OCI-LY7 (cell line): ENCODE measurements at regions not wholly inside any gene's neighbourhood (a gene's known extent, or its start where the extent isn't known, plus 50 kb on each side); places are given as distances from the start of the nearest gene placed in this dataset.

Experiments
- BruUV-seq: library from RNA; stranded (reverse); fragments of 400-500 nt; replicated peaks from 2 replicates; lab custom pipeline; 2021; lab: Mats Ljungman, UMichigan
- CTCF ChIA-PET: fragments of 300-600 bp; sonication (Branson Sonifier 250); formaldehyde crosslinking; loops from one replicate; lab custom pipeline; 2022; ENCODE audit warnings: antibody characterized with exemption; ENCODE audit not compliant: unreplicated experiment; lab: Charles Lee
- POLR2A ChIA-PET: fragments of 300-600 bp; sonication (Branson Sonifier 250); formaldehyde crosslinking; loops from one replicate; lab custom pipeline; 2022; ENCODE audit warnings: antibody characterized with exemption; lab: Charles Lee
- DNase-seq: peaks from one replicate; pipeline ENCODE4 v3.0.0-alpha.2; 2015; ENCODE audit warnings: low spot score
- H2AFZ ChIP-seq: fragments of 200-600 bp; sonication (generic), shearing (Covaris generic); 2 replicates; pipeline ENCODE4 v1.6.1; 2014; ENCODE audit warnings: mild to moderate bottlenecking, antibody characterized with exemption, low read length, moderate library complexity
- H3K27ac ChIP-seq: fragments of 200-600 bp; sonication (generic); 2 replicates; pipeline ENCODE4 v1.5.1; 2014; ENCODE audit warnings: mixed run types, low read depth, mild to moderate bottlenecking, moderate library complexity, low read length, inconsistent platforms; ENCODE audit not compliant: poor library complexity, severe bottlenecking
- H3K36me3 ChIP-seq: fragments of 200-600 bp; sonication (generic); 2 replicates; pipeline ENCODE4 v1.6.1; 2014; ENCODE audit warnings: mild to moderate bottlenecking, antibody characterized with exemption, low read length, moderate library complexity, mixed read lengths; ENCODE audit not compliant: insufficient read depth
- H3K4me1 ChIP-seq: fragments of 200-600 bp; sonication (generic); 2 replicates; pipeline ENCODE4 v1.5.1; 2014; ENCODE audit warnings: mild to moderate bottlenecking, low read length; ENCODE audit not compliant: insufficient read depth, poor library complexity, severe bottlenecking
- H3K4me2 ChIP-seq: fragments of 200-600 bp; sonication (generic); 2 replicates; pipeline ENCODE4 v1.6.1; 2014; ENCODE audit warnings: mild to moderate bottlenecking, low read length
- H3K4me3 ChIP-seq: fragments of 200-600 bp; sonication (generic); 2 replicates; pipeline ENCODE4 v1.5.1; 2014; ENCODE audit warnings: mild to moderate bottlenecking, low read depth, low read length; ENCODE audit not compliant: poor library complexity, severe bottlenecking
- H3K79me2 ChIP-seq: fragments of 200-600 bp; sonication (generic); 2 replicates; pipeline ENCODE4 v1.6.1; 2016; ENCODE audit warnings: low read depth, mild to moderate bottlenecking, low read length, moderate library complexity, mixed read lengths; ENCODE audit not compliant: insufficient read depth
- H3K9me2 ChIP-seq: fragments of 200-600 bp; sonication (generic); 2 replicates; pipeline ENCODE4 v1.6.1; 2016; ENCODE audit warnings: mild to moderate bottlenecking, low read length, mixed read lengths; ENCODE audit not compliant: insufficient read depth
- H3K9me3 ChIP-seq: fragments of 200-600 bp; sonication (generic); 2 replicates; pipeline ENCODE4 v1.6.1; 2014; ENCODE audit warnings: mild to moderate bottlenecking, mixed run types, low read length, mixed read lengths
- H4K20me1 ChIP-seq: fragments of 200-600 bp; sonication (generic); 2 replicates; pipeline ENCODE4 v1.6.1; 2014; ENCODE audit warnings: mild to moderate bottlenecking, antibody characterized with exemption, low read length, moderate library complexity, mixed read lengths; ENCODE audit not compliant: insufficient read depth
- EZH2phosphoT487 ChIP-seq: fragments of 200-600 bp; sonication (generic); IDR thresholded peaks from 2 replicates; pipeline ENCODE4 v1.6.1; 2018; ENCODE audit warnings: low read depth, borderline replicate concordance, mild to moderate bottlenecking, mixed run types, antibody characterized with exemption, low read length, moderate library complexity, mixed read lengths
- intact Hi-C: fragments of 100-400 bp; cut with micrococcal nuclease; formaldehyde crosslinking; loops from one replicate; pipeline ENCODE4 v1.10.0; 2022; ENCODE audit not compliant: unreplicated experiment
- TF ChIP-seq, protein P1 (sequence below): fragments of 200-600 bp; sonication (generic); conservative IDR thresholded peaks from 2 replicates; pipeline ENCODE4 v1.5.1; 2014; ENCODE audit warnings: mild to moderate bottlenecking, antibody characterized with exemption, low read length, moderate library complexity, mixed read lengths

- no peak for DNase-seq
- no peaks in the 10 kb centered on the region for H3K9me3 ChIP-seq
- ChIA-PET POLR2A (no interaction called here), CTCF (no interaction called here)
- no peaks in the 10 kb centered on the region for H3K79me2 ChIP-seq
- H3K4me3 ChIP-seq: no peak overlapping the region
- no peak overlapping the region for H2AFZ ChIP-seq
- no peaks in the 10 kb centered on the region for H3K36me3 ChIP-seq
- intact Hi-C loops: no loop called here
- no peak for TF ChIP-seq EZH2phosphoT487
- TF ChIP-seq, protein P1, sequence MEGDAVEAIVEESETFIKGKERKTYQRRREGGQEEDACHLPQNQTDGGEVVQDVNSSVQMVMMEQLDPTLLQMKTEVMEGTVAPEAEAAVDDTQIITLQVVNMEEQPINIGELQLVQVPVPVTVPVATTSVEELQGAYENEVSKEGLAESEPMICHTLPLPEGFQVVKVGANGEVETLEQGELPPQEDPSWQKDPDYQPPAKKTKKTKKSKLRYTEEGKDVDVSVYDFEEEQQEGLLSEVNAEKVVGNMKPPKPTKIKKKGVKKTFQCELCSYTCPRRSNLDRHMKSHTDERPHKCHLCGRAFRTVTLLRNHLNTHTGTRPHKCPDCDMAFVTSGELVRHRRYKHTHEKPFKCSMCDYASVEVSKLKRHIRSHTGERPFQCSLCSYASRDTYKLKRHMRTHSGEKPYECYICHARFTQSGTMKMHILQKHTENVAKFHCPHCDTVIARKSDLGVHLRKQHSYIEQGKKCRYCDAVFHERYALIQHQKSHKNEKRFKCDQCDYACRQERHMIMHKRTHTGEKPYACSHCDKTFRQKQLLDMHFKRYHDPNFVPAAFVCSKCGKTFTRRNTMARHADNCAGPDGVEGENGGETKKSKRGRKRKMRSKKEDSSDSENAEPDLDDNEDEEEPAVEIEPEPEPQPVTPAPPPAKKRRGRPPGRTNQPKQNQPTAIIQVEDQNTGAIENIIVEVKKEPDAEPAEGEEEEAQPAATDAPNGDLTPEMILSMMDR: no peak
- H3K4me1 ChIP-seq: no peaks in the 10 kb centered on the region
- H4K20me1 ChIP-seq: no peaks in the 10 kb centered on the region
- no peak overlapping the region for H3K27ac ChIP-seq
- H3K9me2 ChIP-seq: no peaks in the 10 kb centered on the region
- H3K4me2 ChIP-seq: no peak overlapping the region
- no TSS peak for BruUV-seq
Observed at GRCh38 chr15:57821826-57822225, 115.3 kb downstream of the POLR2M start.

GRCh38 chr15:57823325-57823882 lies 116.9 kb downstream of the POLR2M start:
- CTCF ChIA-PET: interaction anchor here (0.6 kb wide), 1 partner anchor 10 kb away, joined by 3 read pairs; no protein-coding TSS in a partner anchor
- no peaks in the 10 kb centered on the region for H3K9me3 ChIP-seq
- no peaks in the 10 kb centered on the region for H3K36me3 ChIP-seq
- POLR2A ChIA-PET: no interaction called here
- H3K9me2 ChIP-seq: no peaks in the 10 kb centered on the region
- no peaks in the 10 kb centered on the region for H3K4me1 ChIP-seq
- no peak for DNase-seq
- H3K4me2 ChIP-seq: no peak overlapping the region
- no peaks in the 10 kb centered on the region for H4K20me1 ChIP-seq
- no peaks in the 10 kb centered on the region for H3K79me2 ChIP-seq
- H3K27ac ChIP-seq: no peak overlapping the region
- TF ChIP-seq, protein P1: no peak
- no peak for TF ChIP-seq EZH2phosphoT487
- H2AFZ ChIP-seq: no peak overlapping the region
- intact Hi-C loops: no loop called here
- H3K4me3 ChIP-seq: no peak overlapping the region
- BruUV-seq: no TSS peak

DNA sequence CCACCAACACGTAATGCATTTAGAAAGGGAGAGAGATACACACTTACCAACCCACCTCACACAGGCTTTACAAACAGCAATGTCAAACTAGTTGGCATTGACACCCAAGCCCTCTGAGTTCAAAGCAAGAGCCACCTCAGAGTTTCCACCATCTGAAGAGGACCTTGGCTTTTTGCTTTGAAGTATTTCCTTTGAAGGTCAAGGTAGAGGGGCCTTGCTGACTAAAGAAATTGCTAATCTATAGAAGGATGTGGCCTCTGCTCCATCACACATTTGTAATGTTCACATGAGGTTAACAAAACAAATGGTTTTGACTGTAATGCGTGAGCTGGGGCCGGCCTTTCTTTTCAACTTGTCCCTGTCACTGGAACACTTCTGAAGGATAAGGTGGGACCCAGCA lies 117.7 kb downstream of the POLR2M start:
- no peaks in the 10 kb centered on the region for H3K9me3 ChIP-seq
- DNase-seq: no peak
- intact Hi-C loops: no loop called here

More for the DNA sequence above, 117.7 kb downstream of the POLR2M start:
- Histone ChIP-seq H3K36me3 (no peaks in the 10 kb centered on the region), H3K9me2 (no peaks in the 10 kb centered on the region), H3K4me2 (no peak overlapping the region), H3K79me2 (no peaks in the 10 kb centered on the region), H3K4me1 (no peaks in the 10 kb centered on the region), H3K27ac (no peak overlapping the region), H2AFZ (no peak overlapping the region), H4K20me1 (no peaks in the 10 kb centered on the region), H3K4me3 (no peak overlapping the region)
- POLR2A ChIA-PET: no interaction called here
- no TSS peak for BruUV-seq
- CTCF ChIA-PET: no interaction called here
- TF ChIP-seq, protein P1: no peak
- TF ChIP-seq EZH2phosphoT487: no peak
